Endothelial cell of umbilical vein (primary cell): ENCODE measurements at regions not wholly inside any gene's neighbourhood (a gene's known extent, or its start where the extent isn't known, plus 50 kb on each side); places are given as distances from the start of the nearest gene placed in this dataset.

Experiments
- BruUV-seq: library from RNA; stranded (reverse); fragments of 400-500 nt; replicated peaks from 2 replicates; lab custom pipeline; 2021; lab: Mats Ljungman, UMichigan
- CTCF ChIA-PET: fragments of 300-600, 350-600 bp; sonication (Branson Sonifier 250); formaldehyde crosslinking; loops from one replicate; lab custom pipeline; 2021; ENCODE audit warnings: antibody characterized with exemption, inconsistent platforms; lab: Charles Lee
- POLR2A ChIA-PET: fragments of 300-600, 350-600 bp; sonication (Branson Sonifier 250); formaldehyde crosslinking; loops from one replicate; lab custom pipeline; 2021; ENCODE audit warnings: antibody characterized with exemption, inconsistent platforms; lab: Charles Lee
- DNase-seq: peaks from one replicate; pipeline ENCODE4 v3.0.0-alpha.2; 2011; ENCODE audit warnings: low read depth, low spot score
- FAIRE-seq: peaks from 2 replicates; lab custom pipeline; 2011; peaks lifted over from hg19 to GRCh38; lab: Jason Lieb, UNC
- H2AFZ ChIP-seq: 2 replicates; pipeline ENCODE4 v1.6.0; 2012; ENCODE audit warnings: low read depth, low read length, control low read depth, inconsistent platforms
- H3K27ac ChIP-seq: 2 replicates; pipeline ENCODE4 v1.5.1; 2011; ENCODE audit warnings: low read depth, mild to moderate bottlenecking, control low read depth, low read length, moderate library complexity; ENCODE audit not compliant: insufficient read depth
- H3K27me3 ChIP-seq, 2 experiments: 2 replicates each; pipeline versions ENCODE4 v1.6.0 to v1.6.1; 2011; ENCODE audit warnings: low read length in 2 of 2, mixed read lengths in 1 of 2; ENCODE audit not compliant: control insufficient read depth in 2 of 2, insufficient read depth in 2 of 2
- H3K36me3 ChIP-seq, 2 experiments: 2 replicates in 1 of 2; 3 replicates in 1 of 2; pipeline ENCODE4 v1.5.1; 2011; ENCODE audit warnings: low read length in 2 of 2, mild to moderate bottlenecking in 1 of 2, moderate library complexity in 1 of 2; ENCODE audit not compliant: control insufficient read depth in 2 of 2, insufficient read depth in 2 of 2; ENCODE audit errors: extremely low read depth in 1 of 2
- H3K4me1 ChIP-seq: 3 replicates; pipeline ENCODE4 v1.5.1; 2011; ENCODE audit warnings: mild to moderate bottlenecking, low read length; ENCODE audit not compliant: control insufficient read depth, insufficient read depth; ENCODE audit errors: extremely low read depth
- H3K4me2 ChIP-seq: 2 replicates; pipeline ENCODE4 v1.6.1; 2011; ENCODE audit warnings: low read length, control low read depth, mixed read lengths; ENCODE audit not compliant: insufficient read depth
- H3K4me3 ChIP-seq, 3 experiments: fragments of 200-600 bp in 1 of 3; sonication (generic), shearing (Covaris generic) in 1 of 3; replicated peaks in 1 of 3; 2 replicates each; pipeline ENCODE4 v1.5.1; 2011 to 2016; ENCODE audit warnings: control low read depth in 3 of 3, low read length in 3 of 3, mild to moderate bottlenecking in 2 of 3, inconsistent platforms in 1 of 3, low read depth in 1 of 3, moderate library complexity in 1 of 3; ENCODE audit not compliant: insufficient read depth in 1 of 3
- H3K79me2 ChIP-seq: 2 replicates; pipeline ENCODE4 v1.6.0; 2012; ENCODE audit warnings: low read length, inconsistent platforms; ENCODE audit not compliant: control insufficient read depth, insufficient read depth
- H3K9ac ChIP-seq: replicated peaks from 2 replicates; pipeline ENCODE3; 2011; ENCODE audit warnings: low read length, control low read depth; ENCODE audit not compliant: insufficient read depth; ENCODE audit errors: extremely low read depth
- H3K9me1 ChIP-seq: replicated peaks from 3 replicates; pipeline ENCODE4 v1.6.0; 2011; ENCODE audit warnings: mild to moderate bottlenecking, low read length; ENCODE audit not compliant: control insufficient read depth, insufficient read depth; ENCODE audit errors: extremely low read depth
- H3K9me3 ChIP-seq: replicated peaks from 2 replicates; pipeline ENCODE4 v1.5.1; 2012; ENCODE audit warnings: low read length, inconsistent platforms; ENCODE audit not compliant: control insufficient read depth, insufficient read depth
- H4K20me1 ChIP-seq: replicated peaks from 2 replicates; pipeline ENCODE3; 2011; ENCODE audit warnings: mild to moderate bottlenecking, low read length; ENCODE audit not compliant: control insufficient read depth, insufficient read depth; ENCODE audit errors: extremely low read depth
- EZH2 ChIP-seq: IDR thresholded peaks from 2 replicates; pipeline ENCODE4 v1.6.1; 2012; ENCODE audit warnings: borderline replicate concordance, low read depth, mild to moderate bottlenecking, moderate library complexity, low read length, inconsistent platforms; ENCODE audit not compliant: severe bottlenecking
- FOS ChIP-seq: IDR thresholded peaks from 2 replicates; pipeline ENCODE4 v1.6.1; 2011; ENCODE audit warnings: mild to moderate bottlenecking, low read length, moderate library complexity, borderline replicate concordance; ENCODE audit not compliant: insufficient read depth
- GATA2 ChIP-seq: IDR thresholded peaks from 2 replicates; pipeline ENCODE4 v1.7.0; 2011; ENCODE audit warnings: low read depth, mild to moderate bottlenecking, moderate library complexity, mixed read lengths, low read length; ENCODE audit not compliant: insufficient read length, insufficient read depth
- JUN ChIP-seq: IDR thresholded peaks from 2 replicates; pipeline ENCODE4 v1.6.1; 2011; ENCODE audit warnings: borderline replicate concordance, low read depth; ENCODE audit not compliant: insufficient read length, insufficient read depth
- MYC ChIP-seq: IDR thresholded peaks from one replicate; pipeline ENCODE4 v1.6.1; 2011; ENCODE audit warnings: mild to moderate bottlenecking, low read depth, low read length
- POLR2A ChIP-seq: IDR thresholded peaks from 2 replicates; pipeline ENCODE4 v1.6.1; 2012; ENCODE audit warnings: low read depth, mild to moderate bottlenecking, control low read depth, low read length
- POLR2AphosphoS5 ChIP-seq: IDR thresholded peaks from 2 replicates; pipeline ENCODE4 v1.6.1; 2012; ENCODE audit warnings: low read depth, mild to moderate bottlenecking, control low read depth, low read length, moderate library complexity; ENCODE audit not compliant: insufficient read depth
- dilution Hi-C: fragments of 300-500 bp; cut with MboI; formaldehyde crosslinking; loops from one replicate; pipeline ENCODE4 v1.15.0; 2019; ENCODE audit warnings: low sequenced_read_pairs; ENCODE audit not compliant: extremely low pct_ligation_motif_present
- intact Hi-C: fragments of 100-400 bp; cut with micrococcal nuclease; formaldehyde crosslinking; loops from one replicate; pipeline ENCODE4 v1.10.0; 2022
- TF ChIP-seq, protein P1 (sequence below), 2 donors: IDR thresholded peaks; 1 replicate in 1 of 2; 2 replicates in 1 of 2; pipeline ENCODE4 v1.5.1; 2011; ENCODE audit warnings: low read length in 2 of 2, mild to moderate bottlenecking in 2 of 2, moderate library complexity in 2 of 2, control low read depth in 1 of 2, inconsistent platforms in 1 of 2, low read depth in 1 of 2; ENCODE audit not compliant: insufficient read depth in 1 of 2; ENCODE audit errors: extremely low read depth in 1 of 2
- TF ChIP-seq, protein P2 (sequence below): IDR thresholded peaks from 2 replicates; pipeline ENCODE4 v1.6.1; 2011; ENCODE audit not compliant: insufficient read depth, insufficient read length

DNA sequence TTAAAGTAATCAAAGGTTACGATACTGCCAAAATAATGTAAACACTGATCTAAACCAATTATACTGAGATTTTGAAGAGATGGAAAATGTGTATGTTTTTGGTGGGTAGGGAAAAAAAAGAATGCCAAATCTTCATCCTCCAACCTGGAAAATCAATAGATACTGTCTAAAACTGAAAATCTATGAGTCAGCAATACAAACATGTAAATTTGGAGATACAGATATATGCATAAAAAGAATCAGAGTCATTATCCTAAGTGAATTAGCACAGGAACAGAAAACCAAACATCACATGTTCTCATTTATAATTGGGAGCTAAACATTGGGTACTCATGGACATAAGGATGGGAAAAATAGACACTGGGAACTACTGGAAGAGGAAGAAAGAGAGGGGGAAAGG lies 197.4 kb upstream of the TRPC5 start:
- dilution Hi-C loops (no loop called here), intact Hi-C loops (no loop called here)
- Histone ChIP-seq H3K4me2 (no peak overlapping the region), H3K27me3 (no peaks in the 10 kb centered on the region), H4K20me1 (no peaks in the 10 kb centered on the region), H3K9ac (no peak overlapping the region), H3K4me3 (no peak overlapping the region), H3K9me3 (no peaks in the 10 kb centered on the region), H3K27ac (no peak overlapping the region), H3K9me1 (no peaks in the 10 kb centered on the region), H3K36me3 (no peaks in the 10 kb centered on the region), H2AFZ (no peak overlapping the region), H3K79me2 (no peaks in the 10 kb centered on the region), H3K4me1 (no peaks in the 10 kb centered on the region)
- POLR2A ChIA-PET: no interaction called here
- no TSS peak for BruUV-seq
- CTCF ChIA-PET: no interaction called here
- FAIRE-seq (no peak), DNase-seq (no peak)
- TF ChIP-seq MYC (no peak), FOS (no peak), JUN (no peak), GATA2 (no peak), POLR2AphosphoS5 (no peak), EZH2 (no peak), POLR2A (no peak)
- TF ChIP-seq, protein P1, sequence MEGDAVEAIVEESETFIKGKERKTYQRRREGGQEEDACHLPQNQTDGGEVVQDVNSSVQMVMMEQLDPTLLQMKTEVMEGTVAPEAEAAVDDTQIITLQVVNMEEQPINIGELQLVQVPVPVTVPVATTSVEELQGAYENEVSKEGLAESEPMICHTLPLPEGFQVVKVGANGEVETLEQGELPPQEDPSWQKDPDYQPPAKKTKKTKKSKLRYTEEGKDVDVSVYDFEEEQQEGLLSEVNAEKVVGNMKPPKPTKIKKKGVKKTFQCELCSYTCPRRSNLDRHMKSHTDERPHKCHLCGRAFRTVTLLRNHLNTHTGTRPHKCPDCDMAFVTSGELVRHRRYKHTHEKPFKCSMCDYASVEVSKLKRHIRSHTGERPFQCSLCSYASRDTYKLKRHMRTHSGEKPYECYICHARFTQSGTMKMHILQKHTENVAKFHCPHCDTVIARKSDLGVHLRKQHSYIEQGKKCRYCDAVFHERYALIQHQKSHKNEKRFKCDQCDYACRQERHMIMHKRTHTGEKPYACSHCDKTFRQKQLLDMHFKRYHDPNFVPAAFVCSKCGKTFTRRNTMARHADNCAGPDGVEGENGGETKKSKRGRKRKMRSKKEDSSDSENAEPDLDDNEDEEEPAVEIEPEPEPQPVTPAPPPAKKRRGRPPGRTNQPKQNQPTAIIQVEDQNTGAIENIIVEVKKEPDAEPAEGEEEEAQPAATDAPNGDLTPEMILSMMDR (IDR thresholded peaks at IDR 0.05; ENCODE audit: extremely low read depth in 1 of 2, insufficient read depth in 1 of 2, low read depth in 1 of 2, low read length in 2 of 2): no peak
- TF ChIP-seq, protein P2, sequence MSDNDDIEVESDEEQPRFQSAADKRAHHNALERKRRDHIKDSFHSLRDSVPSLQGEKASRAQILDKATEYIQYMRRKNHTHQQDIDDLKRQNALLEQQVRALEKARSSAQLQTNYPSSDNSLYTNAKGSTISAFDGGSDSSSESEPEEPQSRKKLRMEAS: no peak
